ENCODE measurements at regions not wholly inside any gene's neighbourhood (a gene's known extent, or its start where the extent isn't known, plus 50 kb on each side); places are given as distances from the start of the nearest gene placed in this dataset.
"Not testable (repeated sequence)": the region's sequence is repeated elsewhere in the genome, so short reads cannot be mapped to it uniquely, and the experiment has no call there.

- DNase-seq (ENCODE audit: low spot score), result no peak
These were observed 120.6 kb downstream of the BCHE start for GRCh38 chr3:165716592-165716991.

DNA sequence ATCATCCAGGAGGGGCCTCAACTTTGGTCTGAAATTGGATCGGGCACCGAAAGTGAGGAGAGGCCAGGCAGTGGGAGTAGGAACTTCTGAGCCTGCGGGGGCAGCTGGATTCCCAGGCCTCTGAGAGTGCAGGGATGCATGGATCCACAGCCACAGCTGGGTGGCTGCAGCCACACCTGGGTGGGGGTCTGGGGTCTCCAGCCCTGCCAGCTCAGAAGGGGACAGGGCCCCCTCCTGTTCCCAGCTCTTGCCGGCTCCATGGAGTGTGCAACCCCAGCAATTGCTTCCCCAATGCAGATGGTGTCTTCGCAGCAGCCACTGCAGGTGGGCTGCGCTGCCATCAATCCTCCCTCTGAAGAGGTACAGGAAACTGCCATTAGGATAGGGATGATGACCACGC is 123.7 kb downstream of the BCHE start:
- DNase-seq (ENCODE audit: low spot score), result no peak

GRCh38 chr3:165712382-165712781 is 124.8 kb downstream of the BCHE start:
- DNase-seq (ENCODE audit: low spot score), result no peak

GRCh38 chr3:165697910-165698309 is 139.3 kb downstream of the BCHE start:
- DNase-seq (ENCODE audit: low spot score), result no peak

GRCh38 chr3:165696496-165696895 is 140.7 kb downstream of the BCHE start:
- no peak for DNase-seq (ENCODE audit: low spot score)

DNA sequence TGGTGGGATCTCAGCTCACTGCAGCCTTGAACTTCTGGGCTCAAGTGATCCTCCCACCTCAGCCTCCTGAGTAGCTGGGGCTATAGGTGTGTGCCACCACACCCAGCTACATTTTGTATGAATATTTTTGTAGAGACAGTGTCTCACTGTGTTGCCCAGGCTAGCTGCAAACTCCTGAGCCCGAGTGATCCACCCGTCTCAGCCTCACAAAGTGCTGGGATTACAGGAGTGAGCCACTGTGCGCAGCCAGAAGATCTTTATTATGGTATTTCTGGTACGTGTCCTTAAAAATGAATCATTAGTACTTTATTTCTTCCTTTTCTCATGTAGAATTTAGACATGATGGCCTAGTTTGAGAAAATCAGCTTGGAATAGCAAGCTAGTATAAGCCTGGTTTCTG is 153.3 kb downstream of the BCHE start:
- no peak for DNase-seq (ENCODE audit: low spot score)

DNA sequence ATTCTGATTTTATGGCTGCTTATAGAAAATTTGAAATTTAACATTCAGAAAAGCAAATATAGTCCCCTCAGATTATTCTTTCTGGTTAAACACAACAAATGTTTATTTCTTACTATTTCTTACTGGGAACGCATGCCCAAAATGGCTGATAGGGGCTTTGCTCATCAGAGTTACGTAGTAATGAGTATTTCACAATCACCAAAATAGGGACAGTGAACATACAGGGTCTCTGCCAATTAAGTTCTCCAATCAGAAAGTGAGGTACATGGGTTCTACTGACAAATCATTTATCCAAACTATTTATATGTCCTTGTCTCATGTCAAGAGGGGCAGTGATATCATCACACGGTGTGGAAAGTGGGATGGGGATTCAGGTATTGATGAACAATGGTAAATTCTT is 154.5 kb downstream of the BCHE start:
- no peak for DNase-seq (ENCODE audit: low spot score)

- DNase-seq (ENCODE audit: low spot score), result no peak
These were observed 167.3 kb downstream of the BCHE start for GRCh38 chr3:165669967-165670366.

GRCh38 chr3:165669504-165669903 is 167.7 kb downstream of the BCHE start:
- no peak for DNase-seq (ENCODE audit: low spot score)

DNA sequence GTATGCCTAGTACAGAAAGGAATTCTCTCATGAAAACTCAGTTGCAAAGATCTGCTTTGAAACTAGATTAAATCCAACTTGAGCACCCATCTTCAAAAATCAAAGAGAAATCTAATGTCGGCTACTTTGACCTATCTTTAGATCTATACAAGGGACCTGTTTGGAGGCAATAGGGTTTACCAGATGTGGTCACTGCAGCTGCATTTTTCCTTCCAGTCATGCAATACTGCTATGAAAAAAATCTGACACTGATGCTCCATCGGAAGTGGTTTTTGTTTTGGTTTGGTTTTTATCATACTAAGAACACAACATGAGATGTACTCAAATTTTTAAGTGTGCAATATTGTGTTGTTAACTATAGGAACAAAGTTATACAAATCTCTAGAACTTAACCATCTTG is 169.5 kb downstream of the BCHE start:
- DNase-seq (ENCODE audit: low spot score), result no peak

- no peak for DNase-seq (ENCODE audit: low spot score)
These were observed 179.2 kb downstream of the BCHE start for GRCh38 chr3:165658027-165658426.

GRCh38 chr3:165653130-165653778 is 184.0 kb downstream of the BCHE start:
- no peak for DNase-seq (ENCODE audit: low spot score)

DNA sequence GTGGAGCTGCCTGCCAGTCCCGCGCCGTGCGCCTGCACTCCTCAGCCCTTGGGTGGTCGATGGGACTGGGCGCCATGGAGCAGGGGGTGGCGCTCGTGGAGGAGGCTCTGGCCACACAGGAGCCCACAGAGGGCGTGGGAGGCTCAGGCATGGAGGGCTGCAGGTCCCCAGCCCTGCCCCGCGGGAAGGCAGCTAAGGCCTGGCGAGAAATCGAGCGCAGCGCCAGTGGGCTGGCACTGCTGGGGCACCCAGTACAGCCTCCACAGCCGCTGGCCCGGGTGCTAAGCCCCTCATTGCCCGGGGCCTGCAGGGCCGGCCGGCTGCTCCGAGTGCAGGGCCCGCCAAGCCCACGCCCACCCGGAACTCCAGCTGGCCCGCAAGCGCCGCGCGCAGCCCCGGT is 187.9 kb downstream of the BCHE start:
- DNase-seq (ENCODE audit: low spot score), result not testable (repeated sequence)

DNA sequence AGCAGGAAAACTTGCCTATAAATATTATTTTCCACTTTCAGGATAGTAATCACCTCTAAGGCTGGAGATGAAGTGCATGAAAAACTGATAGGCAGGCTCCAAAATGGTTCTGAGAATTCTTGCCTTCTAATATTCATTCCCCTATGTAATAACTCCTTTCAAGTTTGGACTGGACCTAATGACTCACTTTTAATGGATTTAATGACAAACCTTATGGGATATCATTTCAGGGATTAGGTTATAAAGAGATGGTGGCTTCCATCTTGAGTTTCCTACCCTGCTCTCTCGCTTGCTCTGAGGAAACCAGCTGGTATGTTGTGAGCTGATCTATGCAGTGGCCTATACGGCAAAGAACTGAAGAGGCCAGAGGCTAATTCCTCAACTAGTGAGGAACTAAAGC is 192.0 kb downstream of the BCHE start:
- no peak for DNase-seq (ENCODE audit: low spot score)

- no peak for DNase-seq (ENCODE audit: low spot score)
These were observed 192.9 kb downstream of the BCHE start for GRCh38 chr3:165644331-165644730.

- DNase-seq (ENCODE audit: low spot score), result no peak
These were observed 193.8 kb downstream of the BCHE start for GRCh38 chr3:165643425-165643824.

GRCh38 chr3:165642761-165643420 is 194.3 kb downstream of the BCHE start:
- peak; percentile 32 for DNase-seq (ENCODE audit: low spot score)

DNA sequence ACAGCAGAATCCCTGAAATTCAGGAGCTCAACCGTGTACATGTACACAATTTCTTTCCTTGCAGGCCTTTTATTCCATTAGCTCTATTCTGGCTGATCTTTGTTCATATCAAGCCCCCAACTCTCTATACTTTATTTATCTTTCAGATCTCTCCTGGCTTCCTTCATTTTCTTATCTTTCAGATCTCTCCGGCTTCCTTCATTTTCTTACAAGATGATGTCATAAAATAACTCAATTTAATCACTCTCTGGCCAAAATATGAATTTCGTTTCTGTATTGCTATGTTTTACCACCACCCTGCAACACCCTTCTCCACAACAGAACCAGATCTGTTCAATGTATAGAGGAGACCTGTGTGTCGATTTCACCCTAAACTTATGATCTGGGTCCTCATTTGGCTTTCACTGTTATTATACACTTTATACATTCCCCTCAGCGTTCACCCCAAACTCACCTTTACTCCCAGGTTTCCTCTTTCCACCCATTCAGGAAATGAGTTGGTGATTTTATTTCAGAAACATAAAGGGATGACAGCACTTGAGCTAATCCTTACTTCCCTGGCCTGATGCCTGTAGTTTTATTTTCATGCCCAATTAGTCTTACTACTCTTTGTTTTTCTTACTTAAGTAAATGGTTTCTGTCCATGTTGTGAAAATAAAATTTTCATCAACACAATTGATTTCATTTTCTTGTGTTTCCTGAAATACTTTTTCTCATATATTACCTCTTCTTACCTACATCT is 195.5 kb downstream of the BCHE start:
- no peak for DNase-seq (ENCODE audit: low spot score)

DNA sequence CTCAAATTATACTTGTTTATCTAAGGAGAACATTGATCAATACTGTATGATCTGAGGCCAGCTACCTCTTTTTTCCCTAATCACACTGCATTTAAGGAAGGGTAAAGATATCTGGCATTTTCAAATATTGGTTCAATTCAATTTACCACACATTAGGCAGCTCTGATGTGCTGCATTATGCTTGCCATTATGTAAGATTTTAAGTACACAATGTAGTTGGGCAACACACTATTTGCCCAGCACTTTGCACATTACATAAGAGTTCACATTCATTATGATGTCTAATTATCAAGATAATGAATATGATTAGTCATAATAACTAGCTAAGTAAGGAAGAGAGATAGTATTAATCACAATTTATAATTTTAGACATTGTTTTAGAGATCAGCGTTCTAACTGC is 196.3 kb downstream of the BCHE start:
- no peak for DNase-seq (ENCODE audit: low spot score)

- DNase-seq (ENCODE audit: low spot score), result no peak
These were observed 197.2 kb downstream of the BCHE start for GRCh38 chr3:165640031-165640430.

GRCh38 chr3:165638034-165638433 is 199.2 kb downstream of the BCHE start:
- no peak for DNase-seq (ENCODE audit: low spot score)

GRCh38 chr3:165636684-165637015 is 200.6 kb downstream of the BCHE start:
- no peak for DNase-seq (ENCODE audit: low spot score)

Data from iPS-NIHi11 (cell line).